ENCODE measurements at regions not wholly inside any gene's neighbourhood (a gene's known extent, or its start where the extent isn't known, plus 50 kb on each side); places are given as distances from the start of the nearest gene placed in this dataset.

- TF ChIP-seq POLR2A (IDR thresholded peaks at IDR 0.05) (no peak), CTCF (IDR thresholded peaks at IDR 0.05) (no peak)
- H3K36me3 ChIP-seq (ENCODE audit: low read depth, missing control alignments) = no peaks in the 10 kb centered on the region
- no peak overlapping the region for H3K4me3 ChIP-seq
- 69 to 77% methylated on average over 3 of the region's 3 CpGs for WGBS, 2 donors
- no peak for DNase-seq
- intact Hi-C loops (cut with DNase I; ENCODE audit: low total_unique reads) = no loop called here
- H3K4me1 ChIP-seq = no peaks in the 10 kb centered on the region
- no peaks in the 10 kb centered on the region for H3K27me3 ChIP-seq
- H3K27ac ChIP-seq = no peak overlapping the region
- no peaks in the 10 kb centered on the region for H3K9me3 ChIP-seq
These were observed 941.3 kb upstream of the NXPH2 start for GRCh38 chr2:139721411-139721995.

DNA sequence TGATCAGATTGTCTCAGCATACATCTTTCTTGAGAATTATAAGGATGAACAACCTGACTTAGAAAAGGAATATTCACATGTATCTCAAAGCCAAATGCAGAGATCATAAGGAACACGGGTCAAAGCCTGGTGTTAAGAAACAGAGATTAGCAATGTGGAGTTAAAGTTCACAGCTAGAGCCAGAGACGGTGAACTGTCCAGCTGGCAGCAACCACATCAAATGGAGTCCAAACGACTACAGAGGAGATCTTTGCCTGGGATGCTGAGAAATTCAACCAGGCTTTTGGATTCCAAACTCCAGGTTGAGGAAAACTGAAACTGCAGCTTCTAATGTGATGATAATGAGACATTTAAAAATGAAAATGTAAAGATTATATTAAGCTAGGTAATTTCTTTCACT, 939.9 kb upstream of the NXPH2 start:
- no peaks in the 10 kb centered on the region for H3K9me3 ChIP-seq
- no peaks in the 10 kb centered on the region for H3K36me3 ChIP-seq (ENCODE audit: low read depth, missing control alignments)
- no peaks in the 10 kb centered on the region for H3K4me1 ChIP-seq
- no peak for TF ChIP-seq POLR2A (IDR thresholded peaks at IDR 0.05)
- no peaks in the 10 kb centered on the region for H3K27me3 ChIP-seq
- no peak for DNase-seq
- H3K27ac ChIP-seq = no peak overlapping the region
- H3K4me3 ChIP-seq = no peak overlapping the region
- intact Hi-C loops (cut with DNase I; ENCODE audit: low total_unique reads) = no loop called here
- 29 to 36% methylated on average over 3 of the region's 3 CpGs for WGBS, 2 donors

- DNase-seq = no peak
- H3K9me3 ChIP-seq = no peaks in the 10 kb centered on the region
- no peak overlapping the region for H3K4me3 ChIP-seq
- no peak for TF ChIP-seq POLR2A (IDR thresholded peaks at IDR 0.05)
- TF ChIP-seq CTCF (IDR thresholded peaks at IDR 0.05) = no peak
- no peaks in the 10 kb centered on the region for H3K27me3 ChIP-seq
- H3K27ac ChIP-seq = no peak overlapping the region
- H3K4me1 ChIP-seq = no peaks in the 10 kb centered on the region
- no peaks in the 10 kb centered on the region for H3K36me3 ChIP-seq (ENCODE audit: low read depth, missing control alignments)
- intact Hi-C loops (cut with DNase I; ENCODE audit: low total_unique reads) = no loop called here
These were observed 924.4 kb upstream of the NXPH2 start for GRCh38 chr2:139704606-139705005.

DNA sequence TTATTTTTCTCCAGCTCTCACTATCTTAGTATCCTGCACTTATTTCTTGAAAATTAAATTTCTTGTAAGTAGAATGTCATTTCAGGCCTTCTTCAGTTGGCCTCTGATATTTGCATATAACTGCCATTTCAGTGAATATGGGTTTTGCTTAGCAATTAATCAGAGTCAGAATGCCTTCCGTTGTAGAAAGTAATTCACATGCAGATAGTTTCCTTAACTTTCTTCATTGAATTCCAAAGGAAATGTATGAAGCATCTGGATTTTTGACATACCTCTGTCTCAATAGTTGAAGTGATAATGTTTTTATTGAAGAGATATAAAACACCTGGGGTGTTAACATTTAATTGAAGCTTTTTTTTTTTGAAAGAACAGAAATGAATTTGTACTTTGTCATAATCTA, 914.1 kb upstream of the NXPH2 start:
- no peaks in the 10 kb centered on the region for H3K9me3 ChIP-seq
- H3K36me3 ChIP-seq (ENCODE audit: low read depth, missing control alignments) = no peaks in the 10 kb centered on the region
- TF ChIP-seq CTCF (IDR thresholded peaks at IDR 0.05) = no peak
- TF ChIP-seq POLR2A (IDR thresholded peaks at IDR 0.05) = no peak
- H3K4me3 ChIP-seq = no peak overlapping the region
- no peaks in the 10 kb centered on the region for H3K4me1 ChIP-seq
- intact Hi-C loops (cut with DNase I; ENCODE audit: low total_unique reads) = no loop called here
- no peaks in the 10 kb centered on the region for H3K27me3 ChIP-seq
- no peak for DNase-seq
- H3K27ac ChIP-seq = no peak overlapping the region
- 57 to 72% methylated on average over 1 of the region's 1 CpG for WGBS, 2 donors

- Histone ChIP-seq H3K27me3 (no peaks in the 10 kb centered on the region), H3K4me3 (no peak overlapping the region), H3K4me1 (no peaks in the 10 kb centered on the region), H3K27ac (no peak overlapping the region), H3K36me3 (ENCODE audit: low read depth, missing control alignments) (no peaks in the 10 kb centered on the region), H3K9me3 (no peaks in the 10 kb centered on the region)
- intact Hi-C loops (cut with DNase I; ENCODE audit: low total_unique reads) = no loop called here
- no peak for DNase-seq
- no peak for TF ChIP-seq CTCF (IDR thresholded peaks at IDR 0.05)
- TF ChIP-seq POLR2A (IDR thresholded peaks at IDR 0.05) = no peak
- 79 to 87% methylated on average over 3 of the region's 3 CpGs for WGBS, 2 donors
These were observed 906.0 kb upstream of the NXPH2 start for GRCh38 chr2:139686205-139686604.

All from testis (tissue), 2 donors.